ENCODE measurements at regions not wholly inside any gene's neighbourhood (a gene's known extent, or its start where the extent isn't known, plus 50 kb on each side); places are given as distances from the start of the nearest gene placed in this dataset.

GRCh38 chr17:14499976-14500375 lies 199.1 kb downstream of the HS3ST3B1 start (continued):
- no peak for TF ChIP-seq ZNF138 (CRISPR knock-in tag; conservative IDR thresholded peaks at IDR 0.05)
- no peak for TF ChIP-seq NFYB (CRISPR knock-in tag; conservative IDR thresholded peaks at IDR 0.05; ENCODE audit: low read depth)
- no peak for TF ChIP-seq RELA (CRISPR knock-in tag; IDR thresholded peaks at IDR 0.05; ENCODE audit: borderline replicate concordance)
- TF ChIP-seq E2F4 (CRISPR knock-in tag; IDR thresholded peaks at IDR 0.05; ENCODE audit: borderline replicate concordance, low read depth) = no peak
- TF ChIP-seq NFE2L1 (CRISPR knock-in tag; IDR thresholded peaks at IDR 0.05) = no peak
- TF ChIP-seq MXD4 (CRISPR knock-in tag; IDR thresholded peaks at IDR 0.05; ENCODE audit: borderline replicate concordance) = no peak
- TF ChIP-seq FOXP4 (CRISPR knock-in tag; IDR thresholded peaks at IDR 0.05) = no peak
- no peak for TF ChIP-seq ZNF423 (CRISPR knock-in tag; IDR thresholded peaks at IDR 0.05)
- no peak for TF ChIP-seq CTCF (IDR thresholded peaks at IDR 0.05)

- Mint-ChIP-seq H3K4me3 (no peak overlapping the region), H3K36me3 (no peaks in the 10 kb centered on the region), H3K4me1 (peaks cover 11% of the 10 kb centered on the region), H3K9me3 (peaks cover 12% of the 10 kb centered on the region), H3K27ac (no peak overlapping the region), H3K27me3 (ENCODE audit: low read depth) (no peaks in the 10 kb centered on the region)
- ATAC-seq (no peak), DNase-seq (ENCODE audit: low spot score) (no peak)
- CTCF ChIA-PET = no interaction called here
- POLR2A ChIA-PET = no interaction called here
- TF ChIP-seq NR1H2 (CRISPR knock-in tag; IDR thresholded peaks at IDR 0.05) (no peak), ZNF317 (CRISPR knock-in tag; IDR thresholded peaks at IDR 0.05; ENCODE audit: borderline replicate concordance, low read depth) (no peak), GABPB1 (CRISPR knock-in tag; IDR thresholded peaks at IDR 0.05) (no peak), E2F1 (CRISPR knock-in tag; IDR thresholded peaks at IDR 0.05) (no peak), ZNF671 (CRISPR knock-in tag; IDR thresholded peaks at IDR 0.05) (no peak), PREB (CRISPR knock-in tag; IDR thresholded peaks at IDR 0.05; ENCODE audit: borderline replicate concordance) (no peak), E2F4 (CRISPR knock-in tag; IDR thresholded peaks at IDR 0.05; ENCODE audit: borderline replicate concordance, low read depth) (no peak), NR2C2 (CRISPR knock-in tag; IDR thresholded peaks at IDR 0.05) (no peak), IRF1 (CRISPR knock-in tag; IDR thresholded peaks at IDR 0.05) (no peak), ZNF219 (CRISPR knock-in tag; IDR thresholded peaks at IDR 0.05; ENCODE audit: borderline replicate concordance) (no peak), ZNF423 (CRISPR knock-in tag; IDR thresholded peaks at IDR 0.05) (no peak), ZNF232 (CRISPR knock-in tag; IDR thresholded peaks at IDR 0.05) (no peak), ZNF396 (CRISPR knock-in tag; IDR thresholded peaks at IDR 0.05; ENCODE audit: borderline replicate concordance) (no peak), CBFB (CRISPR knock-in tag; IDR thresholded peaks at IDR 0.05; ENCODE audit: low read depth) (no peak), AR (CRISPR knock-in tag; IDR thresholded peaks at IDR 0.05) (no peak), SMAD3 (CRISPR knock-in tag; IDR thresholded peaks at IDR 0.05; ENCODE audit: borderline replicate concordance) (no peak)
Measured at GRCh38 chr17:14498812-14499211, 197.9 kb downstream of the HS3ST3B1 start.

All from WTC11 (cell line).